ENCODE measurements at regions not wholly inside any gene's neighbourhood (a gene's known extent, or its start where the extent isn't known, plus 50 kb on each side); places are given as distances from the start of the nearest gene placed in this dataset.
"Not testable (repeated sequence)": the region's sequence is repeated elsewhere in the genome, so short reads cannot be mapped to it uniquely, and the experiment has no call there.

DNA sequence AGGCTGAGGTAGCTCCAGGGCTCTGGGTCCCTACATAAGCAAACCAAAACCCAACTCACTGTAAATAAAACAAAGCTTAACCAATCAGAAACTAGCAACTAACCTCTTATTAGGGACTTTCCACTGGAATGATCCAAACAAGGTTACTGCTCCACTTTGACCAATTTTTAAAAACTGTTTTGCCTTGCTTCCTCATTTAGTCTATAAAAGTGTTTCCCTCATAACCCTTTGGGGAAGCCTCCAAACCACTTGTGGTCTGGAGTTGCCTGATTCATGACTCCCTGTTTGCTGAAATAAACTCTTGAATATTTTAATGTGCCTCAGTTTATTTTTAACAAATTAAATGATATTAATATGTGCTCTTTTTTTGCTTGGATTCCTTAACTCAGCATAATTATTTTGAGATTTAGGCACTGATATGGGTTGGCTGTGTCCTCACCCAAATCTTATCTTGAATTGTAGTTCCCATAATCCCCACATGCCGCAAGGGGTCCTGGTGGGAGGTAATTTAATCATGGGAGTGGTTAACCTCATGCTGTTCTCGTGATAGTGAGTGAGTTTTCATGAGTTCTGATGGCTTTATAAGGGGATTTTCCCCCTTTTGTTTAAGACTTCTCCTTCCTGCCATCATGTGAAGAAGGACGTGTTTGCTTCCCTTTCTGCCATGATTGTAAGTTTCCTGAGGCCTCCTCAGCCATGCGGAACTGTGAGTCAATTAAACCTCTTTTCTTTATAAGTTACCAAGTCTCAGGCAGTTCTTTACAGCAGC, 90.6 kb downstream of the CD200R1L start:
- Histone ChIP-seq H3K4me1 (ENCODE audit: control insufficient read depth, insufficient read depth, low read length) (no peaks in the 10 kb centered on the region), H3K14ac (replicated peaks; ENCODE audit: low read depth, low read length) (no peak overlapping the region), H4K91ac (ENCODE audit: insufficient read depth, low read depth, low read length) (no peak overlapping the region), H4K8ac (ENCODE audit: low read depth in 2 of 2, low read length in 2 of 2) (no peak overlapping the region), H3K27ac (ENCODE audit: insufficient read depth, low read length) (no peak overlapping the region), H2BK120ac (ENCODE audit: low read depth, low read length) (no peak overlapping the region), H3K4ac (ENCODE audit: low read depth, low read length) (no peak overlapping the region), H2AFZ (replicated peaks; ENCODE audit: low read length, poor library complexity) (no peak overlapping the region), H3K9ac (ENCODE audit: low read depth, low read length) (no peak overlapping the region), H3K4me2 (ENCODE audit: low read depth, low read length) (no peak overlapping the region), H3K23ac (ENCODE audit: low read depth, low read length) (no peak overlapping the region), H3K9me1 (ENCODE audit: insufficient read depth, low read length) (no peaks in the 10 kb centered on the region), H3K18ac (ENCODE audit: low read depth, low read length) (no peak overlapping the region), H3K36me3 (ENCODE audit: control insufficient read depth, insufficient read depth, low read length) (no peaks in the 10 kb centered on the region), H3K79me1 (ENCODE audit: low read depth in 1 of 2, low read length in 2 of 2) (no peaks in the 10 kb centered on the region), H3K4me3 (ENCODE audit: insufficient read depth, low read depth, low read length) (no peak overlapping the region), H2AK9ac (replicated peaks; ENCODE audit: low read depth, low read length, poor library complexity) (no peak overlapping the region), H2BK5ac (ENCODE audit: low read depth, low read length, poor library complexity, severe bottlenecking) (no peak overlapping the region), H2BK15ac (ENCODE audit: low read depth, low read length) (no peak overlapping the region), H4K20me1 (ENCODE audit: insufficient read depth, low read length) (no peaks in the 10 kb centered on the region), H4K5ac (ENCODE audit: low read depth, low read length) (no peak overlapping the region), H2AK5ac (ENCODE audit: low read depth, low read length) (0 out of 2 replicates have a peak overlapping the region, but pooled peaks have one; percentile 3), H3K27me3 (ENCODE audit: control insufficient read depth, insufficient read depth, low read length) (no peaks in the 10 kb centered on the region), H3K9me3 (ENCODE audit: control insufficient read depth, insufficient read depth, low read length) (no peaks in the 10 kb centered on the region), H3K56ac (ENCODE audit: extremely low read depth, insufficient read depth, low read length) (no peak overlapping the region), H2BK20ac (ENCODE audit: low read depth, low read length) (no peak overlapping the region)
- BruUV-seq (replicated peaks), result no TSS peak
- DNase-seq, result no peak
- no CpG with 5 or more reads among the region's 4 CpGs for WGBS, 2 experiments (ENCODE audit: extremely low coverage in 2 of 2, insufficient read length in 1 of 2)
- CTCF ChIA-PET, result no interaction called here
- intact Hi-C loops (cut with micrococcal nuclease), result no loop called here
- TF ChIP-seq CHD1 (IDR thresholded peaks at IDR 0.05; ENCODE audit: low read depth, low read length), result no peak
- no peak for TF ChIP-seq CEBPB (IDR thresholded peaks at IDR 0.05; ENCODE audit: low read depth, low read length)
- TF ChIP-seq RFX5 (IDR thresholded peaks at IDR 0.05; ENCODE audit: low read depth, low read length), result no peak
- TF ChIP-seq, protein P1, sequence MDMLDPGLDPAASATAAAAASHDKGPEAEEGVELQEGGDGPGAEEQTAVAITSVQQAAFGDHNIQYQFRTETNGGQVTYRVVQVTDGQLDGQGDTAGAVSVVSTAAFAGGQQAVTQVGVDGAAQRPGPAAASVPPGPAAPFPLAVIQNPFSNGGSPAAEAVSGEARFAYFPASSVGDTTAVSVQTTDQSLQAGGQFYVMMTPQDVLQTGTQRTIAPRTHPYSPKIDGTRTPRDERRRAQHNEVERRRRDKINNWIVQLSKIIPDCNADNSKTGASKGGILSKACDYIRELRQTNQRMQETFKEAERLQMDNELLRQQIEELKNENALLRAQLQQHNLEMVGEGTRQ (IDR thresholded peaks at IDR 0.05; ENCODE audit: low read depth, low read length), result no peak
- TF ChIP-seq SMC3 (IDR thresholded peaks at IDR 0.05; ENCODE audit: low read depth, low read length), result no peak
- TF ChIP-seq MAZ (IDR thresholded peaks at IDR 0.05; ENCODE audit: borderline replicate concordance, low read depth, low read length), result no peak
- TF ChIP-seq RAD21 (IDR thresholded peaks at IDR 0.05; ENCODE audit: low read length), result no peak
- ATAC-seq (ENCODE audit: low read depth), result no peak
- dilution Hi-C loops (cut with HindIII; ENCODE audit: low sequenced_read_pairs, unreplicated experiment), result no loop called here
- in situ Hi-C loops (cut with MboI; ENCODE audit: low sequenced_read_pairs), result no loop called here
- POLR2A ChIA-PET (ENCODE audit: unreplicated experiment), result no interaction called here

DNA sequence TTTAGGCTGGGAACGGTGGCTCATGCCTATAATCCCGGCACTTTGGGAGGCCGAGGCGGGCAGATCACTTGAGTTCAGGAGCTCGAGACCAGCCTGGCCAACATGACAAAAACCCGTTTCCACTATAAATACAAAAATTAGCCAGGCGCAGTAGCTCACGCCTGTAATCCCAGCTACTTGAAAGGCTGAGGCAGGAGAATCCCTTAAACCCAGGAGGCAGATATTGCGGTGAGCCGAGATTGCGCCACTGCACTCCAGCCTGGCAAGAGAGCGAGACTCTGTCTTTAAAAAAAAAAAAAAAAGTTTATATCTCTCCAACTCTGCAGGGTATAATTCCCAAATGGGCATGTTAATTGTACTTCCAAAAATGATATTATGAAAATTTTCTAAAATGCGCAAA, 91.6 kb downstream of the CD200R1L start:
- H2BK15ac ChIP-seq (ENCODE audit: low read depth, low read length); H3K4me1 ChIP-seq (ENCODE audit: control insufficient read depth, insufficient read depth, low read length); H2AK5ac ChIP-seq (ENCODE audit: low read depth, low read length); in situ Hi-C loops (cut with MboI; ENCODE audit: low sequenced_read_pairs); H3K36me3 ChIP-seq (ENCODE audit: control insufficient read depth, insufficient read depth, low read length); H3K79me1 ChIP-seq (ENCODE audit: low read depth in 1 of 2, low read length in 2 of 2); H2BK5ac ChIP-seq (ENCODE audit: low read depth, low read length, poor library complexity, severe bottlenecking); POLR2A ChIA-PET (ENCODE audit: unreplicated experiment); intact Hi-C loops (cut with micrococcal nuclease); H4K91ac ChIP-seq (ENCODE audit: insufficient read depth, low read depth, low read length); H3K9ac ChIP-seq (ENCODE audit: low read depth, low read length); dilution Hi-C loops (cut with HindIII; ENCODE audit: low sequenced_read_pairs, unreplicated experiment); H3K4ac ChIP-seq (ENCODE audit: low read depth, low read length); H3K56ac ChIP-seq (ENCODE audit: extremely low read depth, insufficient read depth, low read length); H3K23ac ChIP-seq (ENCODE audit: low read depth, low read length); ATAC-seq (ENCODE audit: low read depth); DNase-seq; H4K8ac ChIP-seq (ENCODE audit: low read depth in 2 of 2, low read length in 2 of 2); H3K4me3 ChIP-seq (ENCODE audit: insufficient read depth, low read depth, low read length); H3K27me3 ChIP-seq (ENCODE audit: control insufficient read depth, insufficient read depth, low read length); H3K9me3 ChIP-seq (ENCODE audit: control insufficient read depth, insufficient read depth, low read length); H3K14ac ChIP-seq (replicated peaks; ENCODE audit: low read depth, low read length); H2BK120ac ChIP-seq (ENCODE audit: low read depth, low read length); BruUV-seq (replicated peaks); H4K20me1 ChIP-seq (ENCODE audit: insufficient read depth, low read length); H3K9me1 ChIP-seq (ENCODE audit: insufficient read depth, low read length); H2AFZ ChIP-seq (replicated peaks; ENCODE audit: low read length, poor library complexity); H3K18ac ChIP-seq (ENCODE audit: low read depth, low read length); CTCF ChIA-PET; H4K5ac ChIP-seq (ENCODE audit: low read depth, low read length); H3K27ac ChIP-seq (ENCODE audit: insufficient read depth, low read length); H3K4me2 ChIP-seq (ENCODE audit: low read depth, low read length); H2BK20ac ChIP-seq (ENCODE audit: low read depth, low read length); H2AK9ac ChIP-seq (replicated peaks; ENCODE audit: low read depth, low read length, poor library complexity): not testable (repeated sequence)
- WGBS, 2 experiments (ENCODE audit: extremely low coverage in 2 of 2, insufficient read length in 1 of 2), result no CpG with 5 or more reads among the region's 13 CpGs

All from IMR-90 (cell line).